NCI-H1105 treated with DMSO at 0.1 percent for 48 hours (cell line): ENCODE measurements at regions not wholly inside any gene's neighbourhood (a gene's known extent, or its start where the extent isn't known, plus 50 kb on each side); places are given as distances from the start of the nearest gene placed in this dataset.
A peak's percentile ranks its signal among the peaks of the same experiment; 100 is the strongest.

ENCODE experiments used
- DNase-seq: peaks from one replicate; lab custom pipeline; 2025; lab: John Stamatoyannopoulos, UW

- no peak for DNase-seq
These were observed 970.4 kb downstream of the BRD1 start for GRCh38 chr22:48857202-48857805.

GRCh38 chr22:48856308-48856615 is 971.4 kb downstream of the BRD1 start:
- DNase-seq, result no peak

GRCh38 chr22:48855593-48856307 is 971.9 kb downstream of the BRD1 start:
- no peak for DNase-seq

- DNase-seq, result no peak
These were observed 972.7 kb downstream of the BRD1 start for GRCh38 chr22:48855013-48855412.

- no peak for DNase-seq
These were observed 973.9 kb downstream of the BRD1 start for GRCh38 chr22:48853627-48854240.

GRCh38 chr22:48851933-48852549 is 975.6 kb downstream of the BRD1 start:
- DNase-seq, result no peak

- DNase-seq, result no peak
These were observed 976.9 kb downstream of the BRD1 start for GRCh38 chr22:48850658-48851287.

- peak; percentile 31 for DNase-seq
These were observed 977.6 kb downstream of the BRD1 start for GRCh38 chr22:48849963-48850657.

GRCh38 chr22:48849219-48849912 is 978.3 kb downstream of the BRD1 start:
- no peak for DNase-seq

- DNase-seq, result peak; percentile 25
These were observed 981.5 kb downstream of the BRD1 start for GRCh38 chr22:48846200-48846599.

- peak; percentile 92 for DNase-seq
These were observed 982.2 kb downstream of the BRD1 start for GRCh38 chr22:48845356-48845936.

GRCh38 chr22:48844056-48844675 is 983.5 kb downstream of the BRD1 start:
- DNase-seq, result no peak

- no peak for DNase-seq
These were observed 984.0 kb downstream of the BRD1 start for GRCh38 chr22:48843640-48844039.

- no peak for DNase-seq
These were observed 984.7 kb downstream of the BRD1 start for GRCh38 chr22:48842976-48843375.

GRCh38 chr22:48842583-48842945 is 985.1 kb downstream of the BRD1 start:
- DNase-seq, result no peak

GRCh38 chr22:48841881-48842582 is 985.6 kb downstream of the BRD1 start:
- no peak for DNase-seq

GRCh38 chr22:48840112-48840949 is 987.3 kb downstream of the BRD1 start:
- DNase-seq, result no peak

GRCh38 chr22:48838846-48839730 is 988.6 kb downstream of the BRD1 start:
- DNase-seq, result no peak
